ENCODE measurements at regions not wholly inside any gene's neighbourhood (a gene's known extent, or its start where the extent isn't known, plus 50 kb on each side); places are given as distances from the start of the nearest gene placed in this dataset.

DNA sequence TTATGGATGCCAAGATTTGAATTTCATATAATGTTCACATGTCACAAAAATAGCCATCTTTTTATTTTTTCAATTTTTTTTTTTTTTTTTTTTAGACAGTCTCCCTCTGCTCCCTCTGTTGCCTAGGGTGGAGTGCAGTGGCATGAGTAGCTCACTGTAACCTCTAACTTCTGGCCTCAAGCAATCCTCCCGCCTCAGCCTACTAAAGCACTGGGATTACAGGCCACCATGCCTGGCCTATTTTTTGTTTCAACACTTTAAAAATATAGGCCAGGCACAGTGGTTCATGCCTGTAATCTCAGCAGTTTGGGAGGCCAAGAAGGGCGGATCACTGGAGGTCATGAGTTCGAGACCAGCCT, 246.3 kb downstream of the SKIDA1 start:
- TF ChIP-seq CTCF (IDR thresholded peaks at IDR 0.05; ENCODE audit: low read depth, low read length) (no peak), EZH2phosphoT487 (IDR thresholded peaks at IDR 0.05; ENCODE audit: low read depth) (no peak)

Measured in OCI-LY3 (cell line).